PC-9 (cell line): ENCODE measurements at regions not wholly inside any gene's neighbourhood (a gene's known extent, or its start where the extent isn't known, plus 50 kb on each side); places are given as distances from the start of the nearest gene placed in this dataset.

Experiments used
- BruUV-seq: library from RNA; stranded (reverse); fragments of 400-500 nt; replicated peaks from 2 replicates; lab custom pipeline; 2021; lab: Mats Ljungman, UMichigan
- CTCF ChIA-PET: fragments of 300-600 bp; sonication (Branson Sonifier 250); formaldehyde crosslinking; loops from one replicate; lab custom pipeline; 2022; ENCODE audit warnings: antibody characterized with exemption; lab: Charles Lee
- POLR2A ChIA-PET: fragments of 300-600 bp; sonication (Branson Sonifier 250); formaldehyde crosslinking; loops from one replicate; lab custom pipeline; 2022; ENCODE audit warnings: antibody characterized with exemption; ENCODE audit not compliant: unreplicated experiment; lab: Charles Lee
- DNase-seq, 2 experiments: peaks; one replicate each; pipeline versions ENCODE4 v3.0.0 to v3.0.0-alpha.2; 2015 to 2022; ENCODE audit warnings: mixed read lengths in 1 of 2
- H2AFZ ChIP-seq: fragments of 200-600 bp; sonication (generic); 2 replicates; pipeline ENCODE4 v1.8.1; 2017; ENCODE audit warnings: antibody characterized with exemption
- H3F3A ChIP-seq: fragments of 200-600 bp; sonication (generic); 2 replicates; pipeline ENCODE4 v1.8.1; 2017; ENCODE audit warnings: antibody characterized with exemption, mild to moderate bottlenecking, low read depth; ENCODE audit not compliant: insufficient read depth
- H3K27ac ChIP-seq: fragments of 200-600 bp; sonication (generic); 2 replicates; pipeline ENCODE4 v1.6.1; 2016; ENCODE audit warnings: mixed run types
- H3K27me3 ChIP-seq: fragments of 200-600 bp; sonication (generic); 2 replicates; pipeline ENCODE4 v1.6.1; 2016; ENCODE audit warnings: low read depth, mixed run types; ENCODE audit not compliant: insufficient read depth
- H3K36me3 ChIP-seq: fragments of 200-600 bp; sonication (generic); 2 replicates; pipeline ENCODE4 v1.6.1; 2016; ENCODE audit warnings: low read depth, mixed run types
- H3K4me1 ChIP-seq: fragments of 200-600 bp; sonication (generic); replicated peaks from 2 replicates; pipeline ENCODE4 v1.6.1; 2016; ENCODE audit warnings: mixed run types; ENCODE audit not compliant: insufficient read depth
- H3K4me2 ChIP-seq: fragments of 200-600 bp; sonication (generic); 2 replicates; pipeline ENCODE4 v1.6.1; 2017; ENCODE audit warnings: mixed run types
- H3K4me3 ChIP-seq: fragments of 200-600 bp; sonication (generic); 2 replicates; pipeline ENCODE4 v1.6.1; 2016; ENCODE audit warnings: mixed run types
- H3K79me2 ChIP-seq: fragments of 200-600 bp; sonication (generic); 2 replicates; pipeline ENCODE4 v1.6.1; 2017; ENCODE audit warnings: low read depth, mixed run types
- H3K9me2 ChIP-seq: fragments of 200-600 bp; sonication (generic); 2 replicates; pipeline ENCODE4 v1.8.1; 2017; ENCODE audit warnings: mild to moderate bottlenecking; ENCODE audit not compliant: insufficient read depth
- H3K9me3 ChIP-seq: fragments of 200-600 bp; sonication (generic); 2 replicates; pipeline ENCODE4 v1.8.1; 2016; ENCODE audit warnings: low read depth; ENCODE audit not compliant: insufficient read depth
- H4K20me1 ChIP-seq: fragments of 200-600 bp; sonication (generic); 2 replicates; pipeline ENCODE4 v1.8.1; 2017; ENCODE audit not compliant: insufficient read depth
- CTCF ChIP-seq: fragments of 200-600 bp; sonication (generic); conservative IDR thresholded peaks from 2 replicates; pipeline ENCODE4 v1.6.1; 2017; ENCODE audit warnings: mixed run types, antibody characterized with exemption, mild to moderate bottlenecking, moderate library complexity
- EZH2 ChIP-seq: fragments of 200-600 bp; sonication (generic); IDR thresholded peaks from 2 replicates; pipeline ENCODE4 v1.8.0; 2017; ENCODE audit warnings: antibody characterized with exemption, low read depth
- intact Hi-C: fragments of 100-400 bp; cut with micrococcal nuclease; formaldehyde crosslinking; loops from one replicate; pipeline ENCODE4 v1.10.0; 2022; ENCODE audit not compliant: unreplicated experiment

- POLR2A ChIA-PET: no interaction called here
- CTCF ChIA-PET: no interaction called here
These were observed 87.9 kb upstream of the NR3C2 start for GRCh38 chr4:148530114-148530513.

GRCh38 chr4:148527571-148527970, 85.4 kb upstream of the NR3C2 start:
- Histone ChIP-seq H3K4me2 (no peak overlapping the region), H4K20me1 (no peaks in the 10 kb centered on the region), H3F3A (no peaks in the 10 kb centered on the region), H3K27ac (no peak overlapping the region), H3K4me3 (no peak overlapping the region), H3K79me2 (no peaks in the 10 kb centered on the region), H3K4me1 (no peaks in the 10 kb centered on the region), H2AFZ (no peak overlapping the region), H3K9me3 (no peaks in the 10 kb centered on the region), H3K9me2 (no peaks in the 10 kb centered on the region), H3K36me3 (no peaks in the 10 kb centered on the region), H3K27me3 (no peaks in the 10 kb centered on the region)
- DNase-seq: no peak
- ChIA-PET POLR2A (no interaction called here), CTCF (no interaction called here)
- intact Hi-C loops: no loop called here
- BruUV-seq: no TSS peak
- TF ChIP-seq EZH2: no peak
- no peak for TF ChIP-seq CTCF

More at GRCh38 chr4:148530114-148530513, 87.9 kb upstream of the NR3C2 start:
- H3K27ac ChIP-seq: no peak overlapping the region
- H3K4me2 ChIP-seq: no peak overlapping the region
- H3K36me3 ChIP-seq: no peaks in the 10 kb centered on the region
- no peaks in the 10 kb centered on the region for H3K9me2 ChIP-seq
- BruUV-seq: no TSS peak
- H3K9me3 ChIP-seq: no peaks in the 10 kb centered on the region
- H3K4me3 ChIP-seq: no peak overlapping the region
- H3K4me1 ChIP-seq: no peaks in the 10 kb centered on the region
- no peaks in the 10 kb centered on the region for H3K27me3 ChIP-seq
- no peak for DNase-seq
- no peak overlapping the region for H2AFZ ChIP-seq
- H3K79me2 ChIP-seq: no peaks in the 10 kb centered on the region
- H4K20me1 ChIP-seq: no peaks in the 10 kb centered on the region
- intact Hi-C loops: no loop called here
- no peaks in the 10 kb centered on the region for H3F3A ChIP-seq
- TF ChIP-seq EZH2: no peak
- TF ChIP-seq CTCF: no peak

- Histone ChIP-seq H3K36me3 (no peaks in the 10 kb centered on the region), H3K9me3 (no peaks in the 10 kb centered on the region), H3F3A (no peaks in the 10 kb centered on the region), H3K27ac (no peak overlapping the region), H3K79me2 (no peaks in the 10 kb centered on the region), H4K20me1 (no peaks in the 10 kb centered on the region), H3K4me3 (no peak overlapping the region), H3K27me3 (no peaks in the 10 kb centered on the region), H3K4me2 (no peak overlapping the region), H3K4me1 (no peaks in the 10 kb centered on the region), H3K9me2 (no peaks in the 10 kb centered on the region), H2AFZ (no peak overlapping the region)
- CTCF ChIA-PET: no interaction called here
- intact Hi-C loops: no loop called here
- POLR2A ChIA-PET: no interaction called here
- no peak for TF ChIP-seq CTCF
- no peak for TF ChIP-seq EZH2
- no TSS peak for BruUV-seq
- DNase-seq: no peak
These were observed 80.8 kb upstream of the NR3C2 start for GRCh38 chr4:148522995-148523394.
